GM12878 (cell line): ENCODE measurements at regions not wholly inside any gene's neighbourhood (a gene's known extent, or its start where the extent isn't known, plus 50 kb on each side); places are given as distances from the start of the nearest gene placed in this dataset.
A peak's percentile ranks its signal among the peaks of the same experiment; 100 is the strongest.

Source experiments
- CEBPB ChIP-seq, 2 experiments: fragments of 150-350 bp in 1 of 2; IDR thresholded peaks; 2 replicates each; pipeline ENCODE4 v1.6.1; 2012 to 2014; ENCODE audit warnings: low read depth in 2 of 2, low read length in 2 of 2, borderline replicate concordance in 1 of 2, inconsistent platforms in 1 of 2
- EGR1 ChIP-seq, 2 experiments: IDR thresholded peaks; 1 replicate in 1 of 2; 2 replicates in 1 of 2; pipeline ENCODE4 v1.6.1; 2011 to 2012; ENCODE audit warnings: low read depth in 2 of 2, low read length in 2 of 2, borderline replicate concordance in 1 of 2, mild to moderate bottlenecking in 1 of 2, moderate library complexity in 1 of 2
- EP300 ChIP-seq, 2 experiments: fragments of 150-350 bp in 1 of 2; IDR thresholded peaks; 2 replicates each; pipeline ENCODE4 v1.6.1; 2011 to 2012; ENCODE audit warnings: low read depth in 2 of 2, low read length in 2 of 2, borderline replicate concordance in 1 of 2, improper control_type of control experiment in 1 of 2, inconsistent platforms in 1 of 2; ENCODE audit not compliant: control insufficient read depth in 1 of 2
- HDAC2 ChIP-seq: fragments of 200-600 bp; sonication (generic); IDR thresholded peaks from 2 replicates; pipeline ENCODE4 v1.6.1; 2017
- IRF3 ChIP-seq: fragments of 450-650 bp; IDR thresholded peaks from 2 replicates; pipeline ENCODE4 v1.6.1; 2014; ENCODE audit warnings: mild to moderate bottlenecking
- JUND ChIP-seq: IDR thresholded peaks from 2 replicates; pipeline ENCODE4 v1.6.1; 2012; ENCODE audit warnings: low read depth, mild to moderate bottlenecking, low read length, improper control_type of control experiment, moderate library complexity
- KAT2A ChIP-seq: conservative IDR thresholded peaks from 2 replicates; pipeline ENCODE4 v1.6.1; 2011; ENCODE audit warnings: low read depth, low read length; ENCODE audit not compliant: control insufficient read depth
- MEF2B ChIP-seq: fragments of 450-650 bp; IDR thresholded peaks from 2 replicates; pipeline ENCODE4 v1.6.1; 2018; ENCODE audit warnings: mild to moderate bottlenecking, moderate library complexity; ENCODE audit not compliant: partially characterized antibody, poor library complexity, severe bottlenecking
- MYC ChIP-seq: IDR thresholded peaks from 2 replicates; pipeline ENCODE4 v1.6.1; 2011; ENCODE audit warnings: mild to moderate bottlenecking, low read length, moderate library complexity, inconsistent platforms; ENCODE audit not compliant: insufficient read depth, insufficient replicate concordance, insufficient read length, severe bottlenecking
- NR2C1 ChIP-seq: fragments of 450-650 bp; IDR thresholded peaks from 2 replicates; pipeline ENCODE4 v1.6.1; 2017; ENCODE audit warnings: antibody characterized with exemption, mild to moderate bottlenecking, moderate library complexity
- POLR2A ChIP-seq: IDR thresholded peaks from 2 replicates; pipeline ENCODE4 v1.6.1; 2011; ENCODE audit warnings: low read depth, mild to moderate bottlenecking, low read length
- RFX5 ChIP-seq: IDR thresholded peaks from 2 replicates; pipeline ENCODE4 v1.6.1; 2011; ENCODE audit warnings: low read depth, low read length, improper control_type of control experiment
- TBL1XR1 ChIP-seq: IDR thresholded peaks from 2 replicates; pipeline ENCODE4 v1.6.1; 2012; ENCODE audit warnings: low read depth, low read length, improper control_type of control experiment
- TF ChIP-seq, protein P1 (sequence below), 3 experiments: IDR thresholded peaks in 2 of 3; conservative IDR thresholded peaks in 1 of 3; 2 replicates each; pipeline ENCODE4 v1.5.1; 2011; ENCODE audit warnings: low read depth in 3 of 3, low read length in 3 of 3, mild to moderate bottlenecking in 3 of 3, control low read depth in 2 of 3, moderate library complexity in 2 of 3, inconsistent platforms in 1 of 3, mixed read lengths in 1 of 3; ENCODE audit not compliant: control insufficient read depth in 2 of 3, insufficient read depth in 1 of 3; ENCODE audit errors: extremely low read depth in 1 of 3

DNA sequence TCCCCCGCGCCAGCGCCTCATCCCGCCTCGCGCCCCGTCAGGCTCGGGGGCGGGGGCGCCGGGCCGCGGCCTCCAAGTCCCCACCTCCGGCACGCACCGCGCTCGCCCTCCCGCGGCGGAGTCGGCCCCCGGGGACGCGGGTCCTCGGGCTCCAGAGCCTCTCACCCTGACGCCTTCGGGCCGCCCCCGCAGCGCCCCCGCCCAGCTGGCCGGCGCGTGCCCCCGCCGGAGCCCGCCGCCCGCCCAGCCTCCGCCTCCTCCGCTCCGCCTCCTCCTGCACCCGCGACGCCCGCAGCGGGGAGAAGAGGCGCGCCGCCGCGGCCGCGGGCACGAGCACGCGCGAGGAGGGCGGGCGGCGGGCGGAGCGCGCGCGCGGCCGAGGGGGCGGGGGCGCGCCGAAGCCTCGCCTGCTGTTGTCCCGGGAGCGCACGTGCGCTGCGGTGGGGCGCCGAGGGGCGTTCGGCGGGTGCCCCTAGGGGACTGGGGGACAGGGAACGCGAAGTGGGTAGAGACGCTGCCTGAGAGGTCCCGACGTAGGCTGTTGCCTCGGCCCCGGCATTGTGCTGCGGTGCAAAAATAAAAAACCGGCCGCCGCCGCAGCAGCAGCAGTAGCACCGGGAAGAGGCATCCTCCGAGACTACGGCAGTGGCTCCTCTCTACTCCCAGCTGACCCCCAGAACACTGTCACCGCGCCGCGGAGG is 87.4 kb upstream of the ARHGAP32 start:
- TF ChIP-seq MYC (peak; percentile 51), IRF3 (no peak), POLR2A (no peak), EP300 (IDR thresholded peaks at IDR 0.05; ENCODE audit: borderline replicate concordance in 1 of 2, control insufficient read depth in 1 of 2, low read depth in 2 of 2, low read length in 2 of 2) (no peak), TBL1XR1 (no peak), JUND (no peak), MEF2B (no peak), KAT2A (no peak), RFX5 (no peak), NR2C1 (no peak), CEBPB (IDR thresholded peaks at IDR 0.05; ENCODE audit: borderline replicate concordance in 1 of 2, low read depth in 2 of 2, low read length in 2 of 2) (no peak), HDAC2 (no peak), EGR1 (IDR thresholded peaks at IDR 0.05; ENCODE audit: borderline replicate concordance in 1 of 2, low read depth in 2 of 2, low read length in 2 of 2) (no peak)
- TF ChIP-seq, protein P1, sequence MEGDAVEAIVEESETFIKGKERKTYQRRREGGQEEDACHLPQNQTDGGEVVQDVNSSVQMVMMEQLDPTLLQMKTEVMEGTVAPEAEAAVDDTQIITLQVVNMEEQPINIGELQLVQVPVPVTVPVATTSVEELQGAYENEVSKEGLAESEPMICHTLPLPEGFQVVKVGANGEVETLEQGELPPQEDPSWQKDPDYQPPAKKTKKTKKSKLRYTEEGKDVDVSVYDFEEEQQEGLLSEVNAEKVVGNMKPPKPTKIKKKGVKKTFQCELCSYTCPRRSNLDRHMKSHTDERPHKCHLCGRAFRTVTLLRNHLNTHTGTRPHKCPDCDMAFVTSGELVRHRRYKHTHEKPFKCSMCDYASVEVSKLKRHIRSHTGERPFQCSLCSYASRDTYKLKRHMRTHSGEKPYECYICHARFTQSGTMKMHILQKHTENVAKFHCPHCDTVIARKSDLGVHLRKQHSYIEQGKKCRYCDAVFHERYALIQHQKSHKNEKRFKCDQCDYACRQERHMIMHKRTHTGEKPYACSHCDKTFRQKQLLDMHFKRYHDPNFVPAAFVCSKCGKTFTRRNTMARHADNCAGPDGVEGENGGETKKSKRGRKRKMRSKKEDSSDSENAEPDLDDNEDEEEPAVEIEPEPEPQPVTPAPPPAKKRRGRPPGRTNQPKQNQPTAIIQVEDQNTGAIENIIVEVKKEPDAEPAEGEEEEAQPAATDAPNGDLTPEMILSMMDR (IDR thresholded peaks at IDR 0.05 in 2 of 3, conservative IDR thresholded peaks at IDR 0.05 in 1 of 3; ENCODE audit: control insufficient read depth in 2 of 3, extremely low read depth in 1 of 3, insufficient read depth in 1 of 3, low read depth in 3 of 3, low read length in 3 of 3): no peak; a peak in 1 of 6 replicates
